HG02571 (cell line): ENCODE measurements at regions not wholly inside any gene's neighbourhood (a gene's known extent, or its start where the extent isn't known, plus 50 kb on each side); places are given as distances from the start of the nearest gene placed in this dataset.

Experiments
- ATAC-seq: cut with Tn5 transposase; IDR thresholded peaks from one replicate; pipeline ENCODE4 v1.9.1; 2021; ENCODE audit warnings: mild to moderate bottlenecking, moderate library complexity; ENCODE audit not compliant: unreplicated experiment

- ATAC-seq = no peak
Measured at GRCh38 chr3:178300441-178300959, 235.7 kb upstream of the KCNMB2 start.

GRCh38 chr3:178302966-178303930, 233.0 kb upstream of the KCNMB2 start:
- ATAC-seq = no peak

GRCh38 chr3:178304758-178305467, 231.3 kb upstream of the KCNMB2 start:
- no peak for ATAC-seq

- no peak for ATAC-seq
Measured at GRCh38 chr3:178306432-178307115, 229.7 kb upstream of the KCNMB2 start.

DNA sequence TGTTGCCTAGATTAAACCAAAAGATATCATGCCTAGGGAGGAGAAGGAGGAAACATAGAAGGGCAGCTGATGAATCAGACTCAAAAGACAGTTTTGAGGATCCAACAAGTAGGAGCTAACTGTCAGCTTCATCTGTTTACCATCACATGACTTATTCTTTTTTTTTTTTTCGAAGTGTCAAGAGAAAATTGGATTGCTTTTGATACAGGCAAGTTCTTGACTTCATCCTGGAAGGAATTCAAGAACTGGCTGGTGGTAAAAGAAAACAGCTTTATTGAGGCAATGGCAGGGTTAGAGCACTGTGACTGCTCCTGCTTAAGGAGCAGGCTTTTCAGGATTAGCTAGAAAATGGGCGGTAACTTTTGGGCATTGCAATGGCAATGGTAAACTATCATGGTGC, 227.5 kb upstream of the KCNMB2 start:
- no peak for ATAC-seq

GRCh38 chr3:178310949-178311348, 225.3 kb upstream of the KCNMB2 start:
- ATAC-seq = no peak

GRCh38 chr3:178313716-178314115, 222.5 kb upstream of the KCNMB2 start:
- ATAC-seq = no peak

DNA sequence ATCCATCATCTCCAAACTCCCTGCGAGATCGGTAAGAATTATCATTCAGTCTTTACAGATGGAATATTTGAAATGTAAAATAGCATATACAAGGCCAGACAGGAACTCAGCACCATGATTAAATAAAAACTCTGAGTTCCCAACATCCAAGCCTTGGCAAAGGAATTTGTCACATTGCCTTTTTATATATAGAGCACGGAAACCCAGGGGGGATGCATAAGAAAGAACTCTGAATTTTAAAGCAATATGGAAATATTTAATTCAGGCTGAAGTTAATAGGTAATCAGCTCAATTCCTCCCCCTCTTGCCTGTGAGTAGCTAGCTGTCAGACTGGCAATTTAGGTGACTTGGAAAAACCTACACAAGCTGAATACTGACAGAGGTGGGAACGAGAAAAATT, 217.9 kb upstream of the KCNMB2 start:
- ATAC-seq = no peak

- no peak for ATAC-seq
Measured at GRCh38 chr3:178318941-178319816, 217.1 kb upstream of the KCNMB2 start.

DNA sequence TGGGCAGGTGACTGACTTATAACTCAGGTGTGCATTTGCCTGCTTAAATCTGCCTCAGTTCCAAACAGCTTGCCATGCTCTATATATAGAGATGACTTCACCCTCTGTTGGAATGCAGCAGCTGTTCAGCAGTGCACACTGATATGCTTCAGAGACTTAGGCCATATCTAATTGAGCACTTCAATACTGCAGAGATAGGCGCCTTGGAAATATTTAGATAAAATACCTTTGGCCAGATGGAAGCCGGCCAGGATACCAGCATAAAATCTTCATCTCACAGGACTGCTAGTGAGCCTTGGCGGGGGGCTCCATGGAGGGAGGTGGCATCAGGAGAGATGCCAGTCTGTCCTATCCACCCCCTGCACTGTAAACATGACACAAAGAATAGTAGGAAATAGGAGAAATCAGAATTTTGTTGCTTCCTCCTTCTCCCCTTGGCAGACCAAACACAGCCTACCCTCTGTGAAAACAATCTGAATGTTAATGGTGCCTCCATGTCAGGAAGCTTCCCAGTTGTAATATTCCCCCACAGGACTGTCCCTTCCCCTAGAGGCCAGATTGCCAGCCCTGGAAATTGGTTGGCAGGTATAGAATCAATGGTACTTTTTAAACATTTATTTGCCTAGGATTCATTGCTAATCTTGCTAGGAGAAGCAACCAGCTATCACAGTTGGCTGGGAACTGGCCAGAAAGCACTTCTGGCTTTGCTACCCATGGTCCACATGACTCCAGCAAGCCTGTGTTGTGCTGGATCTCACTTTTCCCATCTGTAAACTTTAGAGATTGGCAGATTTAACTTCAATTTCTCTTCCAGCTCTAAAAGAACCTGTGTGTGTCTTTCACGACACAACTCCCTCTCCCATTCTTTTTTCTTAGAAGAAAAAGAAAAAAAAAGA, 215.5 kb upstream of the KCNMB2 start:
- no peak for ATAC-seq

GRCh38 chr3:178324356-178324755, 211.9 kb upstream of the KCNMB2 start:
- no peak for ATAC-seq

DNA sequence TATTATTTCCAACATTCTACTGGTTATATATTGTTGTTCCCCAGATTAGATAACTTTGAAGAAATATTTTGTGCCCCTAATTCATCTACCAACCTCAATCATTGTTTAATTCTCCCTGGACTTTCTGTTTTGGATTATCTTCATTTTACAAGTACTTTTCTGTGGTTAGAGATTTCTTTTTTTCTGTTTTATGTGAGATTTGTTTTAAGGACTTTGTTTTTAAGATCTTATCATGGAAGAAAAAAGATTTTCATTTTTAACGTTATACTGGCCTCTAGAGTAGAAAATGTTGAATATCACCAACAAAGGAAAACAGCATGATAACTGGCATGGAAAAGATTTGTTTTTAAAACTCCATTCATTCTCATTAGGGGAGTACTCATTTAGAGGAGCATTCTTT, 210.9 kb upstream of the KCNMB2 start:
- no peak for ATAC-seq

DNA sequence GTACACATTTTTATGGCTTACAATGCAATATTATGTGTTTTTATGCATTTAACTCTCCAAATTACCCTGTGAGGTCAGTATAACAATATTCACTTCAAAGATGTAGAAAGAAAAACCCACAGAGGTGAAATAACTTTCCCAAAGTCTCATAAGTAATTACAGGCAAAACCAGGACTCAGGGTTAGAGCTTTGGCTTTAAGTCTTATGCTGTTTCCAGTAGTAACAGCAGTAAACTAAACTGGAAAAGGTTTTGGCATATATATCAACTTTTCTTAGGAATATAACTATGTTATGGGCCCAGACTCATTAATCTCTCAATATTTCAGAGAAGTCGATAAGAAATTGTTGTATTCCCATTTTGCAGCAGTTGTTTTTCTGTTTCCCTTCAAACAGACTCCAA, 206.3 kb upstream of the KCNMB2 start:
- no peak for ATAC-seq

DNA sequence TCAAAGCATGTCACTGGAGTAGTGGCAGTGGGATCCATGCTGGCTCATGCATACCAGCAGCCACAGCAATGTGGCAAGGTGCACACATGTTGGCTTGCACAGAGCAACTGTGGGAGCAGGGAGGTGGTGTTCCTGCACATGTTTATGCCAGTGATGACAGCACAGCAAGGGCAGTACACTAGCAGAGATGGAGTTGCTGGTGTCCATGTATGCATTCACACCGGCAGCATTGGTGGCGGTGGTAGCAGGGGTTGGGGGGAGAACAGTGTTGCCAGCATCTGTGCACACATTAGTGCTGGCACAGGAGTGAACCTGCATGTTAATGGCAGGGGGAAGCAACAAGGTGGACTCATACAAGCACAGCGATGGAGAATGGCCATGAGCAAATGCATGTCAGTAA, 202.0 kb upstream of the KCNMB2 start:
- ATAC-seq = no peak

DNA sequence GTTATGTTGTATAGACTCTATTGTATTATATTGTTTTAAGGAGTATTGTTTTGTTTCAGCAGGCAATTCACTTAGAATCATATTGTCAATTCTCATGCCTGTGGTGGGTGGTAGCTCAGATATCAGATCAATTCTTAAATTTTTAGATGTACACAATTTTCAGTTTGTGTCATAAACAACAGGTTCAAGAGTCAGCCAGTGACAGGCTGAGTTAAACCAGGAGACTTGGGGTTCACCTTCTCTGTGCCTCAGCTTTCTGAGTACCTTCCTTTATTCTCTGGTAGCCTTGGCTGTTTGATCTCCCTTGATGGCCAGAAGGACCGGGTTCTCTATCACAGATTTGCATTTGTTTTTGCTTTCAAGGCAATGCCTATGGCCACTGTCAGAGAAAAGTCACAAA, 199.9 kb upstream of the KCNMB2 start:
- no peak for ATAC-seq

- ATAC-seq = no peak
Measured at GRCh38 chr3:178340506-178340905, 195.7 kb upstream of the KCNMB2 start.

- no peak for ATAC-seq
Measured at GRCh38 chr3:178341636-178342035, 194.6 kb upstream of the KCNMB2 start.

DNA sequence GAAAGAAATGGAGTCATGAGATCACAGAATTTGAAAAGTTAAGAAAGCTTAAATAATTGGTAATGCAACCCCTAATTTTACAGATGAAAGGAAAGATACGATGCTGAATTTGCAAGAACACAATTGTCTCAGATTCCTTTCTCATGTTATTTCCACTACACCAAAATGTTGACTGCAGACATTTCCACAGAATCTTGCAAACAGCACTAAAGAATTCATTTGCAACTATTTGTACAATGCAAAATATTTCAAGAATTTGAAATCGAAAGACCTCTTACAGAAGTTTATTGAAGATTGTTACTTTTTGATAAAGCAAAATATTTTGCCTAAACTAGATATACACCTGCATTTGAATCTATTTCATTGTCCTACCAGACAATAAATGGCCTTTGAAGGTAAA, 194.1 kb upstream of the KCNMB2 start:
- ATAC-seq = no peak

- ATAC-seq = no peak
Measured at GRCh38 chr3:178343433-178344038, 192.7 kb upstream of the KCNMB2 start.
